Fibroblast of villous mesenchyme (primary cell): ENCODE measurements at regions not wholly inside any gene's neighbourhood (a gene's known extent, or its start where the extent isn't known, plus 50 kb on each side); places are given as distances from the start of the nearest gene placed in this dataset.

Experiments used
- DNase-seq: peaks from one replicate; pipeline ENCODE4 v3.0.0-alpha.2; 2010; ENCODE audit warnings: low read depth
- H3K4me3 ChIP-seq: 2 replicates; pipeline ENCODE4 v1.5.1; 2011; ENCODE audit warnings: low read depth, mild to moderate bottlenecking, low read length
- CTCF ChIP-seq: IDR thresholded peaks from 2 replicates; pipeline ENCODE4 v1.5.1; 2012; ENCODE audit warnings: low read depth, mild to moderate bottlenecking, low read length; ENCODE audit not compliant: insufficient read depth

GRCh38 chr3:152891678-152892077, 56.7 kb downstream of the P2RY1 start:
- DNase-seq, result no peak
- no peak for TF ChIP-seq CTCF
- H3K4me3 ChIP-seq, result no peak overlapping the region

- no peak for TF ChIP-seq CTCF
- H3K4me3 ChIP-seq, result no peak overlapping the region
- no peak for DNase-seq
Measured at GRCh38 chr3:152892446-152892845, 57.5 kb downstream of the P2RY1 start.

GRCh38 chr3:152893647-152894046, 58.7 kb downstream of the P2RY1 start:
- no peak overlapping the region for H3K4me3 ChIP-seq
- no peak for TF ChIP-seq CTCF
- no peak for DNase-seq

- no peak for TF ChIP-seq CTCF
- no peak overlapping the region for H3K4me3 ChIP-seq
- DNase-seq, result no peak
Measured at GRCh38 chr3:152899306-152899705, 64.4 kb downstream of the P2RY1 start.

GRCh38 chr3:152902141-152902669, 67.3 kb downstream of the P2RY1 start:
- H3K4me3 ChIP-seq, result no peak overlapping the region
- DNase-seq, result no peak
- no peak for TF ChIP-seq CTCF

GRCh38 chr3:152905631-152906030, 70.7 kb downstream of the P2RY1 start:
- no peak overlapping the region for H3K4me3 ChIP-seq
- no peak for TF ChIP-seq CTCF
- DNase-seq, result no peak

GRCh38 chr3:152909180-152909883, 74.4 kb downstream of the P2RY1 start:
- no peak overlapping the region for H3K4me3 ChIP-seq
- DNase-seq, result peak; percentile 5
- TF ChIP-seq CTCF, result no peak
